Muscle layer of colon (tissue), 2 donors: ENCODE measurements at regions not wholly inside any gene's neighbourhood (a gene's known extent, or its start where the extent isn't known, plus 50 kb on each side); places are given as distances from the start of the nearest gene placed in this dataset.
"Not testable (repeated sequence)": the region's sequence is repeated elsewhere in the genome, so short reads cannot be mapped to it uniquely, and the experiment has no call there.

Experiments
- H3K27ac ChIP-seq: one replicate; pipeline ENCODE4 v1.7.0; 2013; ENCODE audit warnings: low read depth, mild to moderate bottlenecking, low read length, moderate library complexity
- H3K27me3 ChIP-seq, 2 donors: one replicate each; pipeline ENCODE4 v1.7.0; 2013; ENCODE audit warnings: low read length in 2 of 2, mild to moderate bottlenecking in 2 of 2; ENCODE audit not compliant: insufficient read depth in 2 of 2, control insufficient read depth in 1 of 2
- H3K36me3 ChIP-seq: one replicate; pipeline ENCODE4 v1.7.0; 2013; ENCODE audit warnings: mild to moderate bottlenecking, low read length; ENCODE audit not compliant: insufficient read depth
- H3K4me1 ChIP-seq: one replicate; pipeline ENCODE4 v1.7.0; 2013; ENCODE audit warnings: mild to moderate bottlenecking, low read length; ENCODE audit not compliant: insufficient read depth
- H3K4me3 ChIP-seq, 2 donors: one replicate each; pipeline ENCODE4 v1.7.0; 2013; ENCODE audit warnings: low read length in 2 of 2, low read depth in 1 of 2, mild to moderate bottlenecking in 1 of 2, moderate library complexity in 1 of 2
- H3K9ac ChIP-seq: one replicate; pipeline ENCODE4 v1.7.0; 2013; ENCODE audit warnings: low read length
- H3K9me3 ChIP-seq: one replicate; pipeline ENCODE4 v1.7.0; 2013; ENCODE audit warnings: mild to moderate bottlenecking, low read length
- donor health status: abdominal sarcoma.
- donor health status: Adenocarcinoma of cecum.

DNA sequence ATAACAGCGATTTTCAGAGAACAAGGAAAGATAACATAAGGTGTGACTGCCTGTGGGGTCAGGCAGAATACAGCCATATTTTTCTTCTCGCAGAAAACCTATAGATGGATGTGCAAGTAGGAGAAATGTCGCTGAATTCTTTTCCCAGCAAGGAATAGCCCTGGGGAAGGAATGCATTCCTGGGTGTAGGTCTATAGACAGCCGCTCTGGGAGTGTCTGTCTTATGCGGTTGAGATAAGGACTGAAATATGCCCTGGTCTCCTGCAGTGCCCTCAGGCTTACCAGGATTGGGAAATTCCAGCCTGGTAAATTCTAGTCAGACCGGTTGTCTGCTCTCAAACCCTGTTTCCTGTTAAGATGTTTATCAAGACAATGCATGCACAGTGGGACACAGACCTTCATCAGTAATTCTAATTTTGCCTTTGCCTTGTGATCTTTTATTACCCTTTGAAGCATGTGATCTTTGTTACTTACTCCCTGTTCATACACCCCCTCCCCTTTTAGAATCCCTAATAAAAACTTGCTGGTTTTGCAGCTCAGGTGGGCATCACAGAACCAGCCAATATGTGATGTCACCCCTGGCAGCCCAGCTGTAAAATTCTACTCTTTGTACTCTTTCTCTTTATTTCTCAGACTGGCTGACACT is 202.8 kb upstream of the SRD5A2 start:
- not testable (repeated sequence) for H3K4me3 ChIP-seq, H3K27ac ChIP-seq, H3K4me1 ChIP-seq, H3K27me3 ChIP-seq, H3K36me3 ChIP-seq, H3K9me3 ChIP-seq, H3K9ac ChIP-seq

DNA sequence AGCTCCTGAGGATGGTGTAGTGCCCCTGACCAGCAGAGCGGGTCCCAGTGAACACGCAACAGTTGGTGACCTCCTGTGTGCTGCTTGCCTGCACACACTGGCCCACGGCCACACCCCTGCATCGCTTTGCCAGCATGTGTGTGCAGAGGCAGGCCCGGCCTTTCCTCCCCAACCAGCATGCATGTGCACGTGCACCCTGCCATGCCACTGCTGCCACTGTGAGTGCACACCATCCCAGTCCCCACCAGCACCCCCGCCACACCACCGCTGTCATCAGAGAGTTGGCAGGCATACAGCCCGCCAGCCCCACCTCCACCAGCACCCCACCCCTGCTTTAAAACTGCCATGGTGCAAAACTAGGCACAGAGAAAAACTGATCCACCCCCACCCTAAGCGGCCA is 197.4 kb upstream of the SRD5A2 start:
- no peak overlapping the region for H3K27ac ChIP-seq
- no peaks in the 10 kb centered on the region for H3K36me3 ChIP-seq
- no peak overlapping the region for H3K9ac ChIP-seq
- H3K9me3 ChIP-seq, result no peaks in the 10 kb centered on the region
- H3K4me1 ChIP-seq, result no peaks in the 10 kb centered on the region
- no peak overlapping the region for H3K4me3 ChIP-seq
- H3K27me3 ChIP-seq, result no peaks in the 10 kb centered on the region

DNA sequence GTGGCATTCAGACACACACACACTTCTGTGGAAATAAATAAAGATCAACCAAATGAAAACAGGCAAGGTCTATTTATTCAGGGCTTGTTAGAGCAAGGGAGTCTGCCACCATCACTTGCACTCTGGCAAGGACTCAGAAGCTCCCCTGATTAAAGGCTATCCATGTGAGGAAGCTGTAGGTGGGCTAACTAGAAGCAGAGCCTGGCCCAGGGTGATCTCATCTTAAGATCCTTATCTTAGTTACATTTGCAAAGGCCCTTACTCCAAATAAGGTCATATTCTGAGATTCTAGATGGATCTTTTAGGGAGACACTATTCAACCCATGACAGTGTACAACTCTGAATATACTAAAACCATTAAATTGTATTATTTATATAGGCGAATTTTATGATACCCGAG is 190.0 kb upstream of the SRD5A2 start:
- Histone ChIP-seq H3K4me1 (no peaks in the 10 kb centered on the region), H3K9me3 (no peaks in the 10 kb centered on the region), H3K9ac (no peak overlapping the region), H3K27ac (no peak overlapping the region), H3K36me3 (no peaks in the 10 kb centered on the region), H3K27me3 (no peaks in the 10 kb centered on the region), H3K4me3 (no peak overlapping the region)

DNA sequence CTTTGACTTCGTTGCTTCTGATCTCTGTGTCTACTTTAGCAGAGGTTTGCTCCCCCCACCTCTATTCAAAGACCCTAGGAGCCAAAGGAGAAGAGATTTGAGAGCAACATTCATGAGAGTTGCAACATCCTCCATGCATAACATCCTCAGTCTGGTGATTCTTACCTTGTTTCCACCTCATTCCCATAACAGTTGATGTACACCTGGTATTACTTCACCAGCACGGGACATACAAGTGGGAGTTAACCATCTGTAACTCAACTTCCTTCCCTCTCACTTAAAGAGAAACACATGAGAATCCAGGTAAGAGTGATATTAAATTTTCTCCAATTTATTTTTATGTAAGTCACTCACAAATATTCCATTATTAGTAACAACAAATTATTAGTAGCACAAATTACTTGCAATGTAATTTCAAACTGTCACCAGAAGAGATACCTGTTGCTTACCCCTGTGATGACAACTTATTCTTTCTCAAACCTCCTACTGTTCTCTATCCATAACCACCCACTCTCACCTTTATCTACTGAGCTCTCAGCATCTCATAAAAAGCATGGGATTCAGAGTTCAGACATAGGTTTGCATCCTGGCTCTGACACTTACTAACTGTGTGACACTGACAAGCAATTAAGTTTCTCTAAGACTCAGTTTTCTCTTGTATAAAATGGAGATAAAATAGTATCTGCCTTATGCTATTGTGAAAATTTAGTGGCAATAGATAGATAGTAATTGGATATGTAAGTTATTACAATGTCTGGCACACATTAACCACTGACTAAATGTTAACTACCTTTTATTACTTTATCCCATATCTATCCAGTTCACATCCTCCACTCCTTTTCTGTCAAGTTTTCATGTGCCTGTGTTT is 184.6 kb upstream of the SRD5A2 start:
- Histone ChIP-seq H3K9ac (no peak overlapping the region), H3K27me3 (no peaks in the 10 kb centered on the region), H3K4me1 (no peaks in the 10 kb centered on the region), H3K4me3 (no peak overlapping the region), H3K36me3 (no peaks in the 10 kb centered on the region), H3K27ac (no peak overlapping the region), H3K9me3 (no peaks in the 10 kb centered on the region)

DNA sequence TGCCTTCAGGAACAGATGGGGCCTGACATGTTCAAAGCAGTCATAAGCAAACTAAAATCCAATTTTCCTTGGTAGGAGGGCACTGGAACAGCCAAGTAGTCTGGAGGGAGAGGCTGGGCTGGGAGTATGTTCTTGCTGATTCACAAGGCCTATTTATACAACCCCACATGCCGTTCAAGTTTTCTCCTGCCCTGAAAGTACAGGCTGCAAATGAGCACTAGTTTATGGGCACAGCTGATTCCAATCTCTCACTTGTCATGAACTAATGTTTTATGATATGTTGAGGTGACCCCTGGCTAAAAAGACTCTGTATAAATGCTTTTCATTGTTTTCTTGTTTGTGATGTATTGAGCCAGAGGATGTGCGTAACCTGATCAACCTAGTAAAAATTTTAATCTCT is 183.4 kb upstream of the SRD5A2 start:
- Histone ChIP-seq H3K27me3 (no peaks in the 10 kb centered on the region), H3K36me3 (no peaks in the 10 kb centered on the region), H3K9ac (no peak overlapping the region), H3K9me3 (no peaks in the 10 kb centered on the region), H3K27ac (no peak overlapping the region), H3K4me1 (no peaks in the 10 kb centered on the region), H3K4me3 (no peak overlapping the region)

DNA sequence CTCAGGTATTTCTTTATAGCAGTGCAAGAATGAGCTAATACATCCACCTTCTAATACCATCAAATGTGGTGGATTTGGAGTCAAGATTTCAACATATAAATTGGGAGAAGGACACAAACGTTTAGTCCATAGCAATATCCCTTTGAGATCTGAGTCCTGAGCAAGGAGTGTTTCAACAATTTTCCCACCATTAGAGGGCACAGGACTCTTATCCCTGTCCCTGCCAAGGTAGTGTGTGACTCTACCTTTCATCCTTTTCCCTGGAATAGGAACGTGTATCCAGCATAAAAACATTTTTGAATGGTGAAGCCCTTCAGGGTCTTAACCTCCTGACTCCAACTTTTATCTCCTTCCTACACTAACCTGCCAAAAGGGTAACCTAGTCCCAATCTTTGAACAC is 181.3 kb upstream of the SRD5A2 start:
- H3K27me3 ChIP-seq, result no peaks in the 10 kb centered on the region
- H3K9me3 ChIP-seq, result no peaks in the 10 kb centered on the region
- no peaks in the 10 kb centered on the region for H3K36me3 ChIP-seq
- H3K27ac ChIP-seq, result no peak overlapping the region
- no peak overlapping the region for H3K4me3 ChIP-seq
- H3K4me1 ChIP-seq, result no peaks in the 10 kb centered on the region
- H3K9ac ChIP-seq, result no peak overlapping the region

DNA sequence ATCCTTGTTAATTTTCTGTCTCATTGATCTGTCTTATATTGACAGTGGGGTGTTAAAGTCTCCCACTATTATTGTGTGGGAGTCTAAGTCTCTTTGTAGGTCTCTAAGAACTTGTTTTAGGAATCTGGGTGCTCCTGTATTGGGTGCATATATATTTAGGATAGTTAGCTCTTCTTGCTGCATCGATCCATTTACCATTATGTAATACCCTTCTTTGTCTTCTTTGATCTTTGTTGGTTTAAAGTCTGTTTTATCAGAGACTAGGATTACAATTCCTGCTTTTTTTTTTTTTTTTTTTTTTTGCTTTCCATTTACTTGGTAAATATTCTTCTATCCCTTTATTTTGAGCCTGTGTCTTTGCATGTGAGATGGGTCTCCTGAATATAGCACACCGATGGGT is 176.6 kb upstream of the SRD5A2 start:
- not testable (repeated sequence) for H3K27me3 ChIP-seq, H3K36me3 ChIP-seq, H3K27ac ChIP-seq, H3K9me3 ChIP-seq, H3K4me3 ChIP-seq, H3K9ac ChIP-seq, H3K4me1 ChIP-seq

DNA sequence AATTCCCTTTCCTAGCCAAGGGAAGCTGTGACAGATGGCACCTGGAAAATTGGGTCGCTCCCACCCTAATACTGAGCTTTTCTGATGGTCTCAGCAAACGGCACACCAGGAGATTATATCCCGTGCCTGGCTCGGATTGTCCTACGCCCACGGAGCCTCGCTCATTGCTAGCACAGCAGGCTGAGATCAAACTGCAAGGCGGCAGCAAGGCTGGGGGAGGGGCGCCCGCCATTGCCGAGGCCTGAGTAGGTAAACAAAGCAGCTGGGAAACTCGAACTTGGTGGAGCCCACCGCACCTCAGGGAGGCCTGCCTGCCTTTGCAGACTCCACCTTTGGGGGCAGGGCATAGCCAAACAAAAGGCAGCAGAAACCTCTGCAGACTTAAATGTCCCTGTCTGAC is 168.0 kb upstream of the SRD5A2 start:
- H3K9me3 ChIP-seq, H3K27me3 ChIP-seq, H3K4me1 ChIP-seq: not testable (repeated sequence)

DNA sequence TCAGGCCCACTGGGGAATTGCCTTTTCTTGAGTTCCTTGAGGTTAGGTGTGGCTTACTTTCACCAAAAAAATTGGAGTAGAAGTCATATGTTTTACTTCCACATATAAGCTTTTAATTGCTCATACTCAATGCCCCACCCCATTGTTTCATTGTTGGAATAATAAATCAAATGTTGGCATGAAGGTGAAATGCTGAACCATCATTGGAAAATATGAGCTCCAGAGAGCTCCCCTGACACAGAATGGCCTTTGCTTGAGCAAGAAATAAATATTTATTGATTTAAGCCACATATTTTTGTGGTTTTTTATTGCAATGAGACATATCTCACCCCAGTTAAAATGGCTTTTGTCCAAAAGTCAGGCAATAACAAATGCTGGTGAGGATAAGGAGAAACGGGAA is 167.3 kb upstream of the SRD5A2 start:
- Histone ChIP-seq H3K27ac (no peak overlapping the region), H3K27me3 (no peaks in the 10 kb centered on the region), H3K4me1 (no peaks in the 10 kb centered on the region), H3K4me3 (no peak overlapping the region), H3K36me3 (no peaks in the 10 kb centered on the region), H3K9ac (no peak overlapping the region), H3K9me3 (no peaks in the 10 kb centered on the region)

More for the DNA sequence above, 168.0 kb upstream of the SRD5A2 start:
- H3K9ac ChIP-seq, H3K36me3 ChIP-seq, H3K27ac ChIP-seq, H3K4me3 ChIP-seq: not testable (repeated sequence)

DNA sequence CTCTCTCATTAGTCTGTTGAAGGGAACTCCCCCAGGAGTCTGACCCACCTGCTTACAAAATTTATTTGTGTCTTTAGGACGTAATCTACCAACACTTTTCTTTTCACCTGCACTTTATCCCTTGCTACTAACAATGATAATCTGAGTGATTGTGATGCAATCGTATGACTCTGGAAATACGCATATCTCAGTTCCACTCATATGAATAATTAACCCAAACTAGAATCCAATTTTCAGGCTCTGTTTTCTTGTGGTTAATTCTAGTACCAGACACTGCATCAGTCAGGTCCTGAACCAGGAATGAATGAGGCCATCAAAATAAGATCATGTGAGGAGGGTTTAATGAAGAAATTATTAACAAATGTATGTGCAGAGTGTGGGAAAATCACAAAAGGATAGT is 158.4 kb upstream of the SRD5A2 start:
- Histone ChIP-seq H3K9ac (no peak overlapping the region), H3K4me3 (no peak overlapping the region), H3K4me1 (no peaks in the 10 kb centered on the region)

DNA sequence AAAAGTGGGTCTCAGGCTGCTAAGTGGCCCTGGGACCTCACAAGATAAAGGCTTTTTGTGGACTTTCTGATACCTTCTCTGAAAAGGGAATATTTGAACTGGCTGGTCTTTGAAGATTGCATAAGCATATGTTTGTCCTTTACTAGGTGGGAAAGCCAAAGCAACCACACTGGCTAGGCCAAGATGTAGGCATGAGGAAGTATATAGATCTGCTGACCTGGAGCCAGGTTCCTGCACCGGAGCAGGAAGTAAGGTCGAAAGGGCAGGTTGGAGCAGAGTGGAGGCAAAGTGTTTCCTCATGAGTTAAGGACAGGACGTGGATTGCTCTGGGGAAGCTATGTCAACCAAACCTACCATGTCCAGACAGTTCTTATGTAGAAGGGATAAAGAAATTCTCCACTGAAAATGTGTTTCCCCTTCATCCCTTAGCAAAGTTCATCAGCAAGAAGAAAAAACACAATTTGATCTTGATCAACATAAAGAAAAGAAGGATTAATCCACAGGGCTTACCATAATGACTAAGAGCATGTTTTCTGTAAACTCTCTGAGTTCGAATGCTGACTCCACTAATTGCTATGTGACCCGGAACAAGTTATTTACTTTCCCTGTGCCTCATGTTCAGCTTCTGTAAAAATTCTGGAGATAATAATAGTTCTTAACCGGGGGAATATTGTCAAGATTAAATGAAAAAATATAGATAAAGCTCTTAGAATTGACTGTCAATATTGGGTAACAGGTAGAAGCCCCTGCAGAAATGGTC is 156.1 kb upstream of the SRD5A2 start:
- H3K9me3 ChIP-seq, result no peaks in the 10 kb centered on the region
- no peak overlapping the region for H3K9ac ChIP-seq
- no peak overlapping the region for H3K4me3 ChIP-seq
- no peak overlapping the region for H3K27ac ChIP-seq
- H3K27me3 ChIP-seq, result no peaks in the 10 kb centered on the region
- H3K4me1 ChIP-seq, result no peaks in the 10 kb centered on the region
- no peaks in the 10 kb centered on the region for H3K36me3 ChIP-seq

More for the DNA sequence above, 158.4 kb upstream of the SRD5A2 start:
- no peak overlapping the region for H3K27ac ChIP-seq
- H3K36me3 ChIP-seq, result no peaks in the 10 kb centered on the region
- no peaks in the 10 kb centered on the region for H3K27me3 ChIP-seq
- no peaks in the 10 kb centered on the region for H3K9me3 ChIP-seq
